Amniotic epithelial cell (primary cell): ENCODE measurements at regions not wholly inside any gene's neighbourhood (a gene's known extent, or its start where the extent isn't known, plus 50 kb on each side); places are given as distances from the start of the nearest gene placed in this dataset.
"Not testable (repeated sequence)": the region's sequence is repeated elsewhere in the genome, so short reads cannot be mapped to it uniquely, and the experiment has no call there.

Experiments used
- DNase-seq: peaks from one replicate; pipeline ENCODE4 v3.0.0-alpha.2; 2010; ENCODE audit warnings: low read depth

DNA sequence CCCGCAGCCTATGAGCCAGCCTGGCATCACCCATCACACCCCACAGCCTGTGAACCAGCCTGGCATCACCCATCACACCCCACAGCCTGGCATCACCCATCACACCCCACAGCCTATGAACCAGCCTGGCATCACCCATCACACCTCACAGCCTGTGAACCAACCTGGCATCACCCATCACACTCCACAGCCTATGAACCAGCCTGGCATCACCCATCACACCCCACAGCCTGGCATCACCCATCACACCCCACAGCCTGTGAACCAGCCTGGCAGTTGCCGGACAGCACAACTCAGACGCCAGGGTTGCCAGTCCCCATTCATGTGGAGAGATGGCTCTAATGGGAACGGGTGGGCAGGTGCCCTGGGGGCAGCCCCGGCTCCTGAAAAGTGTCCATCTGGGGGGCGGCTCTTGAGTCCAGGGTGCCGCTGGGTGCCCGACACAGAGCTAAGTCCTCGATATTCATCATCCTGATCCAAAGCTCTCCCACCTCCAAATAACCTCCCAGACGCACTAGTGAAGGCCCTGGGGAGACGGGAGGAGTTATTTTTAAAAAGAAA lies 116.9 kb upstream of the AFDN start:
- DNase-seq = not testable (repeated sequence)

DNA sequence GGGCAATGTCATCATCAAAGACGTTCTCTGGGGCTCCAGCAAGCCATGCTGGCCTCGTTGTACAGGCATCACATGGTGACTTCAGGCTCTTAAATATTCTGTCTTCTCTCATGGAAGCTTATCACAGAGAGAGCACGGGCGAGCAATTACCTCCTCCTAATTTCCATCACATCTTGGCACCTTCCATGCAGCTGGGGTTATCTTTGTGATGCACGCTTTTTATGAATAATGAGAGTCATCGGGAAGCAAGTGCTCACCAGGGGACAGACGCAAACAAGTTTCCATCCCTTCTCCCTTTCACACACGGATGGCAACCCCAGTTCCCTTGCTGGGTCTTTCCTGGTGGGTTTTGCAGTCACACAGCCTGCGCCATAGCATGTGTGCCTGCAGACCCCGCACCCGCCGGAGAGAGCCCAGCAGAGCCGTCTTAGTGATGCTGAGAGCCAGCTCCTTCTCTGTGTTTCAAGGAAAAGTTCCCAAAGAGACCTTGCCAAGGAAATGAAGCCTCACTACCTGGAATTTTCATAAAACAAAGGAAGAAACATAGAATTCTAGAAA lies 116.3 kb upstream of the AFDN start:
- DNase-seq = no peak

DNA sequence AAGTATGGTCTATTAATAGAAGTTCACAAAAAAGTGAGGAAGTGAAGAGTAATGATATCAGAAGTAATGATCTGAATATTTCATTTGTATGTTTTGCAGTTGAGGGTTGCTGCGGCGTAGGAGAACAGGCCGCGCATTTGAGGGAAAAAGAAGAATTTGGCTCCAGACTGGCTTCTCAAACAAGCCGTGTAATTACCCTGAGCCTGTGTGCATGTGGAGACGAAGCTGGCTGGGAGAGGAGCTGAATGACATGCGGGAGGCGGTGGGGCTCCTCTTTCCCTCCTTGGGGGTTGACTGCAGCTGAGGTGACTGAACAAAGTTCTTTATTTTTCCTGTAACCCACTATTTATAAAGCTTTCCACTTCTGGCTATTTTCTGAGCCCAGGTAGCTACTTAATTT lies 115.5 kb upstream of the AFDN start:
- no peak for DNase-seq

DNA sequence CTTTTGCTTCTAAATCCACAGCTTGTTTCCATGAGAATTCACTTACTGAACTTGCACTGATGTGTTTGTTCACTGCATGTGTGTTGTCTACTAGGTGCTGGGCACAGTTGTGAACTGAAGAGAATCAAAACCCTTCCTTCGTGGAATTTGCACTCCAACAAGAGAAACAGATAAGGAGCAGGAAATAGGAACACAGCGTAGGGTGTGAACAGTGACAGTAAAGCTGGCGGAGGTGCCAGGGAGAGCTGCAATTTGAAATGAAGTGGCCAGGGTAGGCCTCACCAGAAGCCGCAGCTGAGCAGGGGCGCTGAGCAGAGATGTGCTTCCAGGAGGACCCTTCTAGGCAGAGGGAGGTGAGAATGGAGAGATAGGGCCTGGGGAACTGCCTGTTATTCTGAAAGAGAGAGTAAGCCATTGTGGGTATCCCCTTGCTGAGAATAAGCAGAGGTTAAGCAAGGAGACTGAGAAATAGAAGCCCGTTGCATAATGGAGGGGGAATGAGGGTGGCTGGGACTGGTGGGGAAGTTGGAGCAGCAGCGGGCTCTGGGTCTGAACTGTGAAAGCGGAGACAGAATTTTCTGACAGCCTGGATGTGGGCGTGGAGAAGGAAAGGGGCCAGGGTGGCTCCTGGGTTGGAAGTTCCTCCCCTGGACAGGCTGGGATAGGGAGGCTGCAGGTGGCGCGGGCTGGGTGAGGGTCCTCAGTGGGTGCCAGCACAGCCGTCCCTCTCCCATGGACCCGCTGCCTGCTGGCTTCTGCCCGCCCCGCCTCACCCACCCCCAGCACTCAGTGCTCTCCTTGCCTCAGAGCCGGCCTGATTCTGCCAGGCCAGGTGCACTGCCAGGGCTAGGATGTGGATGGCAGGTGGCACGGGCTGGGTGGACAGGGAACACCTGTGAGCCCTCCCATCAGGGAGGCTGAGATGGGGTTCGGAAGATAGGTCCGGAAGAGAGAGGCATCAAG lies 114.7 kb upstream of the AFDN start:
- no peak for DNase-seq

DNA sequence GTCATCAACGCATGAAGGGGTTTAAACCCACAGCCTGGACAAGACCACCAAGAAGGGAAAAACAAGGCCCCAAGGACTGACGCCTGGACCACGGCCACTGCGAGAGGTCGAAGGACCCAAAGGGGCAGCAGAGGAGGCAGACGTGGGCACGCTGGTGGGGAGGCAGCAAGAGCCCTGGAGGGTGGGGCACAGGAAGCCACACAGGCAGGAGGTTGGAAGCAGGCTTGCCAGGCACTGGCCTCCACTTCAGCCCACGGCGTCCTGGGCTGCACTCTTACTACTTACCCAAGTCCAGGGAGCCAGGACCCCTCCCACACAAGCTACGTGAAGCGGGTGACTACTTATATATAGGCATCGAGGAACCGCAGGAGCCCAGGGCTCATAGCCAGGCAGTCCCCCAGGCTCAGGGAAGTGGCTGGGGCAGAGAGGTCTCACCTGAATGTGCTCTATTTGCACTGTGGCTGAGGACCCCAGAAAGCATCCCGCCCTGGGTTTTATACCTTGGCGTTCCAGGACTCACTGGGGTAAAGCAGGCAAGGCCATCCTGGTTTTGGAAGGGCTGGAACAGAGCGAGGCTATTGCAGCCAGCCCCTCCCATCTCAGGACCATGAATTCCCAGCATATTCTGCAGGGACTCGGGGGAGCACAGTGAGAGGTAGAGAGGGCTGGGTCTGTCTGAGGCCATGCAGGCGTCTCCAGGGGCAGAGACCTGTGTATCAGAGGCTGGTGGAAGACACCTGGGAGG lies 113.8 kb upstream of the AFDN start:
- no peak for DNase-seq

DNA sequence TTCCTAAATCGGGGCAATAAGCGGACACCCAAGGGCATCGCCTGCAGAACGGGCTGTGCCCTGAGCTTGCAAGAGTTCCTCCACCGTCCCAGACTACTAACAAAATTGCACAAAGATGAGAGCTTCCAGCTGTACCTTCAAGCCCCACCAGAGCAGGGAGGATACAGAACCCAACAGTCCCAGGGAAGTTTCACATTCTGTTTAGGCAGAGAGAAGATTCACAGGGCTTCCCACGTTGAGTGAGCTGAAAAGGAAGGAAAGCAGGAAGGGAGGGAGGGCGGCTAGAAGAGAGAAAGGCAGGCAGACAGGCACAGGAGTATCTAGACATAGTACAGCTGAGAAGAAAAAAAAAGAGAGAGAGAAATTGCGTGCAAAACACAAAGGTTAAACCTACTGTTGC lies 112.6 kb upstream of the AFDN start:
- DNase-seq = no peak

DNA sequence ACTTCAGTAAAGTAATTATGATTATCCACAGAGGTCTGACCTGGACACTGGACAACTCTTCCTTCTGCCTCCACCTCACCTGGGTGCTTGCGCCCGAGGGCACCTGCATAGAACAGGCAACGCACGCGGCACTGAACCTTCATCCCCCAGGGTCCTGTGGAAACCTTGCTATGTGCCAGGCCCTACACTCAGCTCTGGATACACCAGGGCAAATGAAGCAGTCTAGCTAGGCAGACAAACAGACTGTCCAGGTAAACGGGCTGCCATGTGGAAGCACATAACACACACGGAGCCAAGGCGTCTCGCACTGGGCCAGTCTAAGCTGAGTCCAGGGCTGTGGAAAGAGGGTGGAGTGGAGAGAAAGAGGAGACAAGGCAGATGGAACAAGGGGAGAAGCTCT lies 109.3 kb upstream of the AFDN start:
- DNase-seq = no peak

DNA sequence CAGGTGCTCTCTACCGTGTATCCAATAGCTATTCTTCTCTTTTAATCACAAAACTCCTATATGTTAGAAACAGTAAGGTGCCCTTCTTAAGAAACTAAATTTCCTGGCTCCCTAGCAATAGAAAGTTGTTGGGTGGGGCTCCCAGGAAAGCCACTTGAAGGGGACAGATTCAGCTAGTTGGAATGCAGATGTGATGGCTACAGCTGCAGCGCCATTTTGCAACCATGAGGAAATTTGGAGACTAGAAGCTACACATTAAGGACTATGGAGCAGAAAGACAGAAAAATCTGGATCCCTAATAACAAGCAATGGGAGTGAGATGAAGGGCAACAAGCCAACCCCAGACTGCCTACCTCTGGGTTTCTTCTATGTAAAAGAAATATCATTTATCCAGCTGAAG lies 108.8 kb upstream of the AFDN start:
- DNase-seq = no peak

DNA sequence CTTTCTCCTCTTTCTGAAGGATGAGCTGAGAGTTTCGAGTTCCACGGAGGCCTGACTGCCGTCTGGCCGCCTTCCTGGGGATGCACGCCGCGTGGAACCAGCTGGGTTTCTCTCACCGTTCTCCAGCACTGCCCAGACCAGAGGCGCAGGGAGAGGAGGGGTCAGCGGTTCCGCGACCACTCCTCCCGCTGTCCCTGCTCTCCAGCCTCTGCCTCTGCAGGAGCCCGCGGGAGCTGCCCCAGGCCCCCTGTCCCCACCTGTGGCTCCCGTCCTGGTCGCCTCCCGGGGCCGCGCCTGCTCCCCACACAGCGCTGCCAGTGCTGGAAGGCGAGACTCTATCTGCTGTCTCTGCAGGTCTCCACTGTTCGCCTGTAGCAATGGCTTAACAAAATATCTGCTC lies 106.8 kb upstream of the AFDN start:
- no peak for DNase-seq

DNA sequence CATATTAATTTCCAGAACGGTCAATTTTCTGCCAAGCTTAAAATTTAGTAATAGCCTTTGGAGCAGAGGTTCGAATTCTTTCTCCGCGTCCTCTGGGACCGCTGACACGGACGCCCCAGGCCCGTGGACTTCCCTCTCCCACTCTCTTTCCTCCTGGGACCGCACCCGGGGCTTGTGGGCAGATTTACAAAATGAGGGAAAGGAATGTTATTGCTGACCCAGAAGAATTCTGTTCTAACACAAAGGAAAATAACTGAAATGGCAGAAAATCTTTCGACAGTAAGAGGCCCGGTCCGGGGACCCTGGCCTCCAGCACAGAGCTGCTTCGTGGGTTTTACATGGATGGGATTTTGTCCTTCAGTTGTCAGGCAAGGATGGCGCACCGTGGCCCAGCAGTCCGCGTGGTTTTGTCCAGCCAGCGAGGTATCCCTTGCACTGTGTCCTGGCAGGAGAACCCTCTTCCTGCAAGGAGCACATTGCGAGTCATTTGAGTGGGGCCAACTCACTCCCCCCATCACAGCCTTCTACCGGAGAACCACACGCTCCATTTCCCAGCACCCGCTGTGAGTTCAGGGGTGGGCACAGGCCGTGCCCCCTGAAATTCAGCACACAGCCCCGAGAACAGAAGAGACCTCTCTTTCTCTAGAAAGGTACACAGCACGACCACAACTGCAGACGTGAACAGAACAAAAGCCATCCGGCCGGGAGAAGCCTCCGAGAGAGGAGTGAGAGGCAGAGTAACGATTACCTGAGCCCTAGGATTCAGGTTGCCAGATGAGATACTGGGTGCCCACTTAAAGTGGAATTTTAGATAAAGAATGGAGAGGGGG lies 106.0 kb upstream of the AFDN start:
- no peak for DNase-seq

DNA sequence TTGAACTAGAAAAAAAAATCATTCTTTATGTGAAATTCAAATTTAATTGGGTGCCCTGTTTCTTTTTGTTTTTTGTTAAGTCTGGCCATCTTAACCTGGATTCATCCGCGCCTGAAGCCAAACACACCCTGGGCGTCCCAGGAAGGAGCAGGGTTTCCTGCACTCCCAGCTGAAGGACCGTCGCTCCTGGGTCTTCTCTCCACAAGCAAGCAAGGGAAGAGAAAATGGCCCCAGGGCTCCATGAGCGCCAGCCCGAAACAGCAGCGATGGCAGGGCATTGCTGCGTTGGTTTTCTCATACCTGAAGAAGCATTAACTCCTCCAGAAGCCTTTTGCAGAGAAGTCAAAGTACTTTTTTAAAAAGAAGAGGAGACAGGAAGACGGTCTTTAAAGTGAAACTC lies 105.4 kb upstream of the AFDN start:
- no peak for DNase-seq

DNA sequence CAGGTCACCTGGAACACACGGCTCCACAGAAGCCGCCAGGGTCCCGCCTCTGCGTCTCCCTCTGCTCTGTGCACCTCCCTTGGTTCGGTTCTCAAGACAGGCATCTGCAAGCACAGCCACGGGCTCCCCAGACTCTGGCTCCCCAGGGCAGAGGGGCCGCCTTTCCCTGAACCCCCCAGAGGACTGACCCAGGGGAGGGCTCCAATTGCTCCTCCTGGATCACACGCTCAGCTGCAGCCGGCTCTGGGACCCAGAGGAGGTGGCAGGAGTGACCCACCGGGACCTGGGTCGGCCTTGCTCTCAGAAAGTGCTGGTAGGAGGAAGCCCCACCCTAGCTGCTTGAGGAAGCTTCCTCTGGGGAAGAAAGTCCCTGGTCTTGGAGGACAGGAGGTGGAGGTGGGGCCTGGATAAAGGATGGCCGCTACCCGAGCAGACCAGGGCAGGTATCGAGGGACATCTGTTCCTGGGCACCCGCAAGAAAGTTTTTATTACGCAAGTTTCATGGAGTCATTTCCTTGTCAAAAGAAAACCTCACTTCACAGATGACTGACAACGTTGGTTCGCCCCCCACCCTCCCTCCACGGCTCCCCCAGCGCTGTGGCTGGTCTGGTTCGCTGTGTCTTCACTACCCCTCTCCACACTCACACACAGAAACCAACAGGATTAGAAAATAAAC lies 103.9 kb upstream of the AFDN start:
- DNase-seq = no peak

DNA sequence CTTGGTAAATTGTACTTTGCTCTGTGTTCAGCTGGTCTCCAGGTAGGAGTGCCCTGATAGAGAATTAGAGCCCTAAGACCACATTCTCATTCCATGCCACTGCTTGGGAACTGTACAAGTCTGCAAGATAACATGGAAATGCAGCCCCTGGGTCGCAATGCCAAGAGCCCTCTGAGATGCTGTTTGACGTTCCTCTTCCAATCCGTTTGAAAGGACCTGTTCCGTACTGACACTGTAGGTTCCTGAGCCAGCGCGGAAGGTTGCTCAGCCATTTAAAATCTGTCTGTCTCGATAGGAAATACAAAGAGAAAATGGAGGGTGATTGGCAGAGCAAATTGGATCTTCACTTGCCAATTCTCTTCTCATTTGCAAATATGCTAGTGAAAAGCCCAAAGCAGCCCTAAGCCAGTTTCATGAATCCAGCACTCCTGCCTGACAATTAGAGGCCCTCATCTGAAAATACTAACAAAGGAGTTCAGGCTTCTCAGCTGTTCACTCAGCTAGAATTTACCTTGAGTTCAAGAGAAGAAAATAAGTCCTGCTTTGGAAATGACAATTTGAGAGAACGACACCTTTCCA lies 100.6 kb upstream of the AFDN start:
- no peak for DNase-seq

DNA sequence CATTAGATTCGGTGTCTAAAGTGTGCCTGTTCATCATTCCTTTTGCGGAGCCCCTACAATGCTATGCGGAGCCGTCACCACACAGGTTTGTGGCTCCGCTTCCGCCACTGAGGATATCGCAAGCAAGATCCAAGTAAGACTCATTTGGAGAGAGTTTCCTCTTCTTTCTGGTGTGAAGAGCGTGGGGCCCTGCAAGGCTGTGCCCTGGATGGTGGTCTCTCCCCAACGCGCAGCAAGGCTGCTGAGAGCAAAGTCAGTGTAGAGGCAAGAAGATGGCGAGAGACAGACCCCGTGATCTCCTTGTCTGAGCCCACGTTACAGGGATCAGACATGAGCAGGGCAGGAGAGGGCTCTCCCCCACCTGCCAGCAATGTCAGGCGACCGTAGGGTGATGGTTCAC lies 96.3 kb upstream of the AFDN start:
- no peak for DNase-seq

DNA sequence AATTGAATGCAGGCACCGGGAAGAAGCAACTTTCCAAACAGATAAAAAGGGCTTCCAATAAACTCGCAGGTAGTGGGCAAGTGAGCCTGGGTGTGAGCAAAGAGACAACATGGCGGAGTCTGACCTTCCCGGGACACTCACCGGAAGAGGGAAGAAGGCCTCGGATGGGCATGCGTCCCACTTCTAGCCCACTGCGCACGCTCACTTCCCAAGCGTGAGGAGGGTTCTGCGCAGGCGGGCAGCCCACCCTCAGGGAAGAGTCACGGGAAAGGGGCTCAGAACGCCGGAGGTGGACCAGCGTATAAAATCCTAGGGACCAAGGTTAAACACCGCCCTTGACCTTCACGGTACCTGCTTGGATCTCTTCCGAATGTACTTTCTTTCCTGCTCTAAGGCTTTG lies 95.5 kb upstream of the AFDN start:
- DNase-seq = no peak

DNA sequence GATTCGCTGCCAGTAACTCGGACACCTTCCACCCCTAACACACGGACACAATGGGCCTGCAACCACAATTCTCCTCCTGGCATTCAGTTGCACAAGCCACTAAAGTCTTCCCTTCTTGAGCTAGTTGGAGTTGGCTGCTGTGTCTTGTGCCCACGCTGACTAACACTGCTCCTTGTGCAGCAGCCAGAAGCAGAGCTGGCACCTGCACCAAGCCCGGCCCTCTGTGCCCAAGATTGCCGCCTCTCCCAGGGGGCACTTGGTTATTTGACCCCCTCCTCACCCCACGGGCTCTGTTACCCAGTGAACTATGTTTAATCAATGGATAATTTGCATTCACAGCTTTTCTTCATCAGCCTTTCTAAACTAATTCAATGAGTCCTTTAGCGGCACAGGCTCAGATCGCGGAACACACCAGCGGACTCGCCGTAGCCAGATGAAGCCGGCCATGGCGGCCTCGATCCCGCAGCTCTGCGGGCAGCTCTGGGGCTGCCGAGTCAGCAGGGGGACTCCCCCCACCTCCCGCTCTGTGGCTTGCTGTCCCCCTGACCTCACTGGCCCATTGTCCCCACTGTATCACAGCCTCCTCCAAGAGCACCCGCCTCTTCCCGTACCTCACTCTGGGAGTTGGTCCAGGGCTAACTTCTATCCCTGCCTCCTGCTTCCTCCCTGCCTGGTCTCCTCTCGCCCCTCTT lies 94.8 kb upstream of the AFDN start:
- no peak for DNase-seq

DNA sequence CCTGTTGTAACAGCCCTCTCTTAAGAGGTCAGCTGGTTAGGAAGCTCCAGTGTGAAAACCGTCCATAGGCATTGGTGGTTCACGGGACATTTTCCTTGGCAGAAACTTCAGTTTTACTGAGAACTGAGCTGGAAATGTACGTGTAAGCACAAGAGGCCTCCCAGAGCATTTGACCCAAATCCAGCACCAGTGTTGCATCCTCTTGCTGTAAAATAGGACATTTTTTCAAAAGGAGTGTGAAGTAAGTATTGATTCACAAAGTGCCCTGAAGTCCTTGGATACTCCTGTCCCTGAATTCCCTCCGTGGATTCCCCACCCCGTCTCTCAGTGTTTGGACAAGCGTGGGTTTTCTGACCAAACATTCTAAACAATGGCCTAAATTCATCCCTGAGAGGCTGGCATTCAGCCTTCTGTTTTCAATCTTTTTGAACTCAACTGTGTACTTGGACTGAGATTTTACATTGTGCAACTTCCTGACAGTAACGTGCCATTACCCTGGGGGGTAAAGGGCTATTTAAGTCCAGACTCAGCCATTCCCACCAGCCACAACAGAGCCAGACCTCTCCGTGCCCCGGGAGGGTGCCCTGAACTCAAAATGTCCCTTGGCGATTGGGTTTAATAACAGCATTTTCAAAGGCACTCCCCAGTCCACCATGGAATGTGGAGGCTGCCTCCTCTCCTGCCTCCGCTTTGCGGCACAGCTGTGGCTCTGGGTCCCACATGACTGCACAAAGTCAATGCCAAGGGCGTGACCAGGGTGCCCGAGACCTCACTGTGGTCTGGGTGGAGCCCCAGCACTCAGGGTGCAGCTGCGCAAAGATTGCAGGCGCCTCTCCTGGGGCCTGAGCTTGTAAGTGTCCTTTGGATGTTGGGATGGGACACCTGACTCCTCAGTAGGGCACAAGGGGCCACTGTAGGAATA lies 92.7 kb upstream of the AFDN start:
- no peak for DNase-seq

DNA sequence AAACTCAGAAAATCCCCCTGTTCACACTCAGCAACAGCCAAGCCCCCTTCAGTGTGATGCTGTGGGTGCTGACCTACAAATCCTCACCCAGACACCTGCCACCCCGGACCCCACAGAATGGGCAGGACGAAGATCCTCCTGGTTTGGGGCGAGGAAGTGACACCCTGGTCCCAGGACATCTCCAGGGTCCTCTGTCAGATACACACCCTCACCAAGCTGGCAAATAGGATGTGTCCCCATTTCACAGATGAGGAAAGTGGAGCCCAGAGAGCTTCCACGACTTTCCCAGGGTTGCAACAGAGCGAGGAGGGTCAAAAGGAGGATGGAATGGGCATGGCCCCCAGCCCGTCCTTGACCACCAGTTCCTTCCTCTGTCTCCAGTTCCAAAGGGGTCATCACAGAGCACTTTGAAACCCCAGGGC lies 92.0 kb upstream of the AFDN start:
- no peak for DNase-seq
